GF-D8 (cell line): ENCODE measurements at regions not wholly inside any gene's neighbourhood (a gene's known extent, or its start where the extent isn't known, plus 50 kb on each side); places are given as distances from the start of the nearest gene placed in this dataset.

ENCODE experiments used
- DNase-seq: peaks from one replicate; lab custom pipeline; 2025; lab: John Stamatoyannopoulos, UW

- DNase-seq = no peak
These were observed 234.4 kb upstream of the TBL1XR1 start for GRCh38 chr3:177431525-177432176.

DNA sequence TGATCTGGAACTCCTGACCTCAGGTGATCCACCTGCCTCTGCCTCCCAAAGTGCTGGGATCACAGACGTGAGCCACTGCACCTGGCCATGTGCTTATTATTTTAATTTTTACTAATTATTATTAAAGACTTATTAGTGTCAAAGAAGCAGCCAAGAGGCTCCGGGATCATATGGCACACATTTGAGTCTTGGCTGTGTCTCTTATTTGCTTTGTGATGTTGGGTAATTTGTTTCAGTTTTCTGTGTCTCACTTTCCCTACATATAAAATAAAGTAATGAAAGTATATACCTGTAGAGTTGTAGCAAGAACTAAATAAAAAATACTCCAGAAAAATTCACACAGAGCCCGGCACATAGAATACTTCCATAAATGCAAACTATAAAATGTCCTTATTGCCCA is 238.0 kb upstream of the TBL1XR1 start:
- DNase-seq = no peak

- DNase-seq = no peak
These were observed 240.4 kb upstream of the TBL1XR1 start for GRCh38 chr3:177437513-177438337.

GRCh38 chr3:177438596-177439220 is 241.4 kb upstream of the TBL1XR1 start:
- DNase-seq = no peak

DNA sequence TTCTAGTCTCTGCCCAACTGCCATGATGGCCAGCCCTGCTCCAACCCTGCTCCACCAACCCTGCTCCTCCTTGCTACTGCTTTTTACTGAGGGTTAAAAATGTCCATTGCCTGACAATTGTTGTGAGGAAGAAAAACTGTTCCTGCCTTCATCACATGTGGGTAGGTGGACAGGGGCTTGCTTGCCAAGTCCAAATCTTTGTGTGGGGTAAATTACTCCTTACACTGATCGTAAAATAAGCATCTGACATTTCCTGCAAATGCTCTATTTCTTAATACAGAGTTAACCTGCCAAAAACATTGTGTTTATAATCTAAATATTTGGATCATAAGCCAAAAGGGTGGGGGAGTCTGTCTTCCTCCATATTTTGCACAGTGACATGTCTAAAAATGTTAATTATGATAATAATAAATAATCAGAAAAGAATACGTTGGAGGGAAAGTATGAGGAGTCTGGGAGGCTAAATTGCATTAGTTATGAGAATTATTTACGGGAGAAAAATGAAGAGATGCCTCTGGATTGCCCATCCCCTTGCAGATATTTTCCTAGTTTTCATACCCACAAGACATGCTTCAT is 242.5 kb upstream of the TBL1XR1 start:
- DNase-seq = no peak

GRCh38 chr3:177440456-177441104 is 243.3 kb upstream of the TBL1XR1 start:
- no peak for DNase-seq

DNA sequence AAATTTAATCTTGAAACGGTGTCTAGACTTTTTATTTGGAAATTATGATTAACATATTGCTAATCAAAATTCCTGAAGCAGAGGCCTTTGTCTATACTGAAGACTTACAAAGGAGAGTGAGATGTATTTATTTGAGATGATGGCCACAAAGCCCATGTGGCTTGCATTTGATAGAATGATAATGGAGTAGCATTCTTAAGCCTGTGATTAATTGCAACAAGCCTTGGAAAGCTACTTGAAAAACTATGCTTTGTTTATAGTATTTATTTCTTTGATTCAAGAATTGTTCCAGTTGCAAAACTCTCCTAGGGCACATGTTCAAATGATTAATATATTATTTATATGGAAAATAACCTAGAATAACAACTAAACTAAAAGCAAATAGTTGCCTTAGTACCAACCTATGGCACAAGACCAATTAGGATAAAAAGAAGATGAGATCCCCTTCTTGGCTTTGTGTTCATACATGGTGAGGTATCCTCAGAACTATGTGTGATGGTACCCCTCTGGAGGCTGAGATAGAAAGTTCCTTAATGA is 244.1 kb upstream of the TBL1XR1 start:
- no peak for DNase-seq

GRCh38 chr3:177441813-177442646 is 244.7 kb upstream of the TBL1XR1 start:
- no peak for DNase-seq

DNA sequence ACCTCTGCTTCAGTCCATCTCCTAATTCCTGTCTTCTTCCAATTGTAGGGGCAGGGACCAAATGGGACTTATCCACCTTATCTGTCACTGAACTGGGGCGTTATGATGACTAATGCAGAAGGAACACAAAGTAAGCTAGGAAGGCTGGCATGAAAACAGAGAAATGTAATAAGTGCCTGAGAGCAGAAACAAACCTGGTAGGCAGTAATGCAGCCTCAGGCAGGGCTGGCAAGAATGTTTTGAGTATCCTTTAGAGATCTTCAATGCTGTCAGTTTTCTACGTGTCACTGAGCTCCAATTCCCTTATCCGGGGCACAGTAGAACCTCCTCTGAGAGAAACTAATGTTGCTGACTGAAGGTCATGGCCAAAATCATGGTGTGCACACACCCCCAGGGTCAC is 246.2 kb upstream of the TBL1XR1 start:
- no peak for DNase-seq

GRCh38 chr3:177444696-177445095 is 247.4 kb upstream of the TBL1XR1 start:
- no peak for DNase-seq

DNA sequence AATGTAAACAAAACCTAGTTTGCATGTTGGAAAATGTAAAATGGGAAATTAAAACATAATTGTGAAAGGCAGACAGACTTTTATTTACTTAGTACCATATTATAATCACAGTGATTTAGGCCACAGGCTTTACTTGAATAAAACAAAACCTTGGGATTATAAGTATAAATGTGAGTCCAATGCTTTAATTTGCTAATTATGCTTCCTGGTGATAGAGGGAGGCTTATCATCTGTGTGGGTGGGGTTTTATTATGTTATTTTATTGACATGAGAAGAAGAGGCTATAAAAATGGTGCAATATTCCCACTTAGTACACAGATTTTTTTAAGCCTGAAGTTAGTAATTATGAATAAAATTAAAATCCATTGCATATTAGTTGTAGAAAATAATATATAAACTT is 248.3 kb upstream of the TBL1XR1 start:
- no peak for DNase-seq

- DNase-seq = no peak
These were observed 248.9 kb upstream of the TBL1XR1 start for GRCh38 chr3:177446165-177446601.

DNA sequence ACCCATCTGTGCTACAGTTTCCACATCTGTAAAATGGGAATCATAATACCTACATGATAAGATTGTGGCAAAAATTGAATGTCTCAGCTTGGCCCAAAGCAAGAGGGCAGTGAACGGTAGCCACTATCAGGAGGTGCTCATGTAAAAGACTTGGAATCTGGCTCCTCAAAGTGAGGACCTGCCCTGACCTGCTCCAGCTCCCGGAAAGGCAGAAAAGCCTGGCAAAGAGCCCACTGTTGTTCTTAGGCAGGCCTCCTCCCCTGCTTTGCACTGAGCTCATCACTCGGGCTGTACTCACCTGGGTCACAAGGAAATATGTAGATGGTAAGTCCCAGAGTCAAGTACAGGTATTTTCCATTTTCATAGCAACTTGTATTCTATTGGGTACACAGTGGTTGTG is 250.7 kb upstream of the TBL1XR1 start:
- DNase-seq = no peak

- DNase-seq = no peak
These were observed 251.7 kb upstream of the TBL1XR1 start for GRCh38 chr3:177448987-177449359.

GRCh38 chr3:177449360-177450006 is 252.2 kb upstream of the TBL1XR1 start:
- DNase-seq = peak; percentile 67

DNA sequence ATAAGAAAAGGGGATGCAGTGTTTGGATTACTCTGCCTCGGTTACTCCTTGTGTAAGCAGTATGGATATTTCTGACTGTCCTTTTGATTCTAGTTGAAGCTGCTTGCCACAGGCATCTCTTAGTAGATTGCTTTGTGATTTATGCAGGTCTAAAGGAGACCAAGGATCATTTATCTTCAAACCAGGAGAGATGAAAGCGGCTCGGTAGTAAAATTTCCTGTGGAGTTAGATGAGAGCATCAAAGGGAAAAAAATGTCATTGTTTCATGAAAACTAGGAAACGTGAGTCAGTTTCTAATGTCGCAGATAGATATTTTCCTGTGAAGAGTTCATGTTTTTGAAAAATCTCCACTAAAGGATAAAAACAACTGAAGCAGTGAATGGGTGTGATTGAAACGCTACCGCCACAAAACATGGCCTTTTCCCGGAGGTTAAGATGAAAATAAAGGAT is 254.0 kb upstream of the TBL1XR1 start:
- DNase-seq = no peak

GRCh38 chr3:177451864-177452830 is 254.9 kb upstream of the TBL1XR1 start:
- DNase-seq = no peak

GRCh38 chr3:177452831-177453450 is 255.7 kb upstream of the TBL1XR1 start:
- no peak for DNase-seq

DNA sequence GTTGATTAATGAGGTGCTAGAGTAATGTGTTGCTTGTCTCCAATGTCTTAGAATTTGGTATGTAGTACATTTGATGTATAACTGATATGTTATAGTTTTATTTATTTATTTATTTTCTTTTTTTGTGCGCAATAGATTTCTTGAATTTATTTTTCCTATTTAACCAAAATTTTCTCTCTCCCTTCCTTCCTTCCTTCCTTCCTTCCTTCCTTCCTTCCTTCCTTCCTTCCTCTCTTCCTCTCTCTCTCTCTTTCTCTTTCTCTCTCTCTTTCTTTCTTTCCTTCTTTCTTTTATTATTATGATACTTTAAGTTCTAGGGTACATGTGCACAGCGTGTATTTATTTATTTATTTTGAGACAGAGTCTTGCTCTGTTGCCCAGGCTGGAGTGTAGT is 256.2 kb upstream of the TBL1XR1 start:
- no peak for DNase-seq
